NCI-H2029 (cell line): ENCODE measurements at regions not wholly inside any gene's neighbourhood (a gene's known extent, or its start where the extent isn't known, plus 50 kb on each side); places are given as distances from the start of the nearest gene placed in this dataset.
"Not testable (repeated sequence)": the region's sequence is repeated elsewhere in the genome, so short reads cannot be mapped to it uniquely, and the experiment has no call there.

Experiments
- DNase-seq: peaks from one replicate; lab custom pipeline; 2025; lab: John Stamatoyannopoulos, UW

DNA sequence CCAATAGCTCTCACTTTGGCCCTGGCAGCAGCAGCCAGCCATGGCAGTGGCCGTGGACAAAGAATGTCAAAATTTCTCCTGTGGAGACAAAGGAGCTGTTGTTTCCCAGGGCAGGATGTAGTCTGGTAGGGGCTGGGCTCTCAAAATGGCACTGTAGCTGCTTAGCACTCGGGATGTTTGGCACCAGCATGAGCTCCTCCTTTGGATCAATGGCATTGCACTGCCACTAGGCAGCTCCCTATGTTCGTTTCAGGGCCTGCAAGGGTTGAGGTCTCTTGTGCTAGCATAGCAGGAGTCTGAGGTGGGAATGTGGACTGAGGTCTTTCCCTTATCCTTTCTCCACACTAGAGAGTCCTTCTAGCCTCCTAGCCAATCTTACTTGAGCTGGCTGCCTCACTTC, 948.8 kb upstream of the FAM98A start:
- DNase-seq = no peak

DNA sequence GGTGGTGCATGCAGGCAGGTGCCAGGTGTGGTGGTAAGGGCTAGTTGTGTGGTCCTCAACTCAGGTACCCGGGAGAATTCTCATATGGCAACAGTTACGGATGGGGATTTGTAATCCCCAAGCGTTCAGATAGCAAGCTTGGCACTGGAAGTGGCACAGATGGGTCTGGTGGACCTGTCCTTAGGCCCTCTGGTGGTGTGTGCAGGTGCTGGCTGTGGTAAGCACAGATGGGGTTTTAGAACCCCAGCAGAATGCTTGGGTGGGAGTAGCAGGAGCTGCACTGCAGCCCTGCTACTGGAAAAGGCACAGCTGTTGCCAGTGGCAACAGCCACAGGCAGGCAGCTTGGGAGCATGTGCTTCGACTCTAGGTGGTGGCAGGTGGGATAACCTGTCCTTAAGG, 948.2 kb upstream of the FAM98A start:
- no peak for DNase-seq

DNA sequence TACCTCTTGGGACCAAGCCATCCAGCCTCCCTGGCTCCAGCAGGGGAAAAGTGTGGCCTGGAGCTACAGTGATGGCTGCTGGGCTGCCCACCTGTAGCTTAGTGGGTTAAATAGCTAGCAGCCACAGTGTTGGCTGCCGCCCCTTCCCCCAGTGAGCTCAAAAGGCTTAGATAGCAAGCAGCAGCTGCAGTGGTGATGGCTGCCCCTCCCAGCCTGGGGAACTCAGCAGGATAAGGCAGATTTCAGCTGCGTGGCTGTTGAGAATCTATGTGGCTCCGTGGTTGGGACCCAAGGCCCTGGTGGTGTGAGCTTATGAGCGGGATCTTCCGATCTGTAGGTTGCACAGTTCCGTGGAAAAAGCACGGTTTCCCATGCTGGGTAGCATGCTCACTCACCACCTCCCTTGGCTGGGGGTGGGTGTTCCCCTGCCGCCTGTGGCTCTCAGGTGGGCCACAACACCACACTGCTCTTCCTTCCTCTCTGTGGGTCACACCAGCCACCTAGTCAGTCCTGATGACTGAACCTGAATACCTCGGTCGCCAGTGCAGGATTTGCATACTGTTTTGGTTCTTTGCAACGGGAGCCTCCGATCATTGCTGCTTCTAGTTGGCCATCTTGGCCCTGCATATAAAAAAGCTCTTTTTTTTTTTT, 946.5 kb upstream of the FAM98A start:
- no peak for DNase-seq

DNA sequence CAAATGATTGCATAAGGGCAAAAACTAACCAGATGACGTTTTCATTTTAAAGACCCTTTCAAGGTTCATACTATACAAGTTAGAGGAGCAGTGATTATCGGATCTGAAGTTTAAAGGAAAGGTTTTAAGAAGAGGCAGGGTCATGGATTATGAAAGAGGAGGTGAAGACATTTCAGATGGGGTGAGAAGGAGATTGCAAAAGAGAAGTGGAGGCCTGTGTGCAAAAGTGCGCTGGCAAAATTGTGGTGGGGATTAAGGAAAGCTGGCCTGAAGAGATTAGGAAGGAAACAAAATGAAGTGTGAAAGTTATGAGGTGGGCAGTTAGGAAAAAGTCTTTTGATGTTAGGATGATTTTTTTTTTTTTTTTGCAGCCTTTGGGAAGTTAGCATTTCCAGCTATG, 935.7 kb upstream of the FAM98A start:
- no peak for DNase-seq

DNA sequence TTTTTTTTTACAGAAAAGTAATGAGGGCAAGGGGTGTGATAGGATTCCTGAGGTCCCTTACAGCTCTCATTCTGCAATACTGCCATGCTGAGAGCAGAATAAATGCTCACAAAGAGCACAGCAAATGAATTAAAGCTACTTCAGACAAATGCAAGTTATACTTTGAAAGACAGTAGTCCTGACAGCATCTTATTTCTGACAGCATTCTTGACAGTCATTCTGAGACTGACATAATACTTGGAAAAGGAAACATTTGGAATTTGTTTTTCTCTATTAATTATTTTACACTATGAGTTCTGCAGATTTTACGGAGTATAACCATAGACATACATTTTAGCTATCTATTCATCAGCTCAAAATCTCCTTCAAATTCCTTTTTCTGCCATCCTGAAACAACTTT, 935.2 kb upstream of the FAM98A start:
- DNase-seq = no peak

DNA sequence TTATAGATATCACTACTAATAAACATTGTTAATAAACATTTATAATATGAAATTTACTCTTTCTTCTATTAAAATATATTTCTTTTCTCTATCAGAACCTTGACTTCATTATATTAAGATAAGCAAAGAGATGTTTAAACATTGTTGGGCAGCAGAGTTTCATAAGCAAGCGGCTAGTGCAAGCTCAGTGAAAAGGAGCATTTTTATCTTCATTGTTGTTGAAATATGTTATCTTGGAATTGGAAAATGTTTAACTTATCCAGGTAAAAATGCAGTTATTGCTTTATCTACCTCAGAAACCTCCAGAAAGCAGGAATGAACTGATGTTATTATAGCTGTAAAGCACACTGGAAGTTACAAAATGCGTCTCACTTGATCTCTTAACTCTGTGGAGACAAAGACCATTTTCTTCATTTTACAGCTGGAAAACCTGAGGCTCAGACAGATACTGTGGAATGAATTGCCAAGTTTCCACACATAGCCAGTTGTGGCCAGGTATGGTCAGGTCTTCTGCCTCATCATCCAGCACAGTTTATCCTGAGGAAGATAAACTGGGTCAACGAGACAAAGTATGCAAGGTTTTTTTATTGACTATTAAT, 934.6 kb upstream of the FAM98A start:
- no peak for DNase-seq

DNA sequence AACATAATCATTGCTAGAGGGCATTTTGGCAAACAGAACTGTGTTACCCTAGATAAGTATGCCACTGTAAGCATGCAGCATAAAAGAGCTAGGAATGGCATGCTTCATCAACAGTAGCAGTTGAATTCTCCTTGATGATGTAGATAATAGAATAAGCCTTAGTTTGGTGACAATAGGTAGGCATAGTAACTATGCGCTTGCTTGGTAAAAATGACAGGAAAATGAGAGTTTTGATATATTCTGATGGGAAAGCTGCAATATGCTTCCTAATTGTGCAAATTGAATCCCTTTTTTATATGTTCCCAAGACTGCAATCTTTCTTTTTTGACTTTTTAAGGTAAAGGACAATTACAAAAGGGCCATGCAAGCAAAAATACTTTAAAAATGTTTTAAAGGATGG, 930.9 kb upstream of the FAM98A start:
- no peak for DNase-seq

DNA sequence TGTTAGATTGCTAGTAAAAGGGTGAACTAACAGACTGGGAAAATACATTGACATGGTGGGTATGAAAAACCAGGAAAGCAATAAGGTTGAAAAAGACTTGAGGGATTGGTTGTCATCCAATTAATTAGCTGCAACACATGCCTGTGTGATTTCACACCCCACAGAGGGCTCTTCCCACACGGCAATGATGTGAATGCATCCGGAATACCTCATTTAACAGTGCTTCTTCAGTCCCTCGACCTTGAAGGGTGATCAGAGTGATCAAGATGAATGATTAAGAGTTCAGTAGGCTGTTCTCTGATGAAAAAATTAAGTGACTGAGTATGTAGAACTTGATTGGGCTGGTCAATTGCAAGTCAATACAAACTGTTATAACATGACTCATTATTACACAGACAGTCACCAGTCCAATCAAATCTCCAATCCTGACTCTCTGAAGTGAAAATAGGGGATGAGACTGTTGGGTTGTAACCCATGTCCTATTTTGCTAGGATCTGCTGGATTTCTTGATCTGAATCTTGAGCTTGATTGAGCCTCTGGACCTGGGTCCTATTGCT, 924.9 kb upstream of the FAM98A start:
- DNase-seq = no peak

DNA sequence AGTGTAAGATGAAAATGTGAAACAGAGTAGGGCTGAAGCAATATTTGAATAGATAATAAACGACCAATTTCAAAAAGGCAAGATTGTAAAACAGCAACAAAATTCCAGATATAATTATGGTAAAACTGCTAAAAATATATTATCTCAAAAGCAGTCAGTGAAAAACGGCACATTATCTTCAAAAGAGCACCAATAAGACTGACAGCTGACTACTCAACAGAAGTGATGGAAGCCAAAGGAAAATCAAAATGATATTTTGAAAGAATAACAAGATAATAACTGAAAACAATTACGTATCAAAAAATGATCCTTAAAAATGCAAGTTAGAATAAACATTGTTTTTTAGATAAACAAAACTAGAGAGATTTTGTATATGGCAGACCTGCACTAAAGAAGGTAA, 920.6 kb upstream of the FAM98A start:
- no peak for DNase-seq

DNA sequence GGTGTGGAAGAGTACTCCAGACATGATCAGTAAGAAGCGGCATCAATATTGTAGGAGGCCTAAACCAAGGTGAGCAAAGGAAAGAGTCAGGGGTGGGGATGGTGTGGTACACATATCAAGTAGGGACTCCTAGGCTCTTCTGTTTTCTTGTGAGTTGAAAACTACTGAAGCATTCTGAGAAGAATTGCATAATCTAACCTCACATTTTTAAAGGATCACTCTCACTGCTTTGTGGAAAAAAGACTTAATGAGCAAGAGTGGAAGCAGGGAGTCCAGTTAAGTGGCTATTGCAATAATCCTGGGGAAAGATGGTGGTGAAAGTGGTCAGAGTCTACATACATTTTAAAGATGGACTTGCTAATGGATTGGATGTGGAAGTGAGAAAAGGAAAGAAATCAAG, 899.5 kb upstream of the FAM98A start:
- DNase-seq = no peak

DNA sequence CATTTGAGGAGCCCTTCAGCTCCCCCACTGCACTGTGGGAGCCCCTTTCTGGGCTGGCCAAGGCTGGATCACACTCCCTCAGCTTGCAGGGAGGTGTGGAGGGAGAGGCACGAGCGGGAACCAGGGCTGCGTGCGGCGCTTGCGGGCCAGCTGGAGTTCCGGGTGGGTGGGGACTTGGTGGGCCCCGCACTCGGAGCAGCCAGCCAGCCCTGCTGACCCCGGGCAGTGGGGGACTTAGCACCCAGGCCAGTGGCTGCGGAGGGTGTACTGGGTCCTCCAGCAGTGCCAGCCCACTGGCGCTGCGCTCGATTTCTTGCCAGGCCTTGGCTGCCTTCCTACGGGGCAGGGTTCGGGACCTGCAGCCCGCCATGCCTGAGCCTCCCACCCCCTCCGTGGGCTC, 895.1 kb upstream of the FAM98A start:
- DNase-seq = not testable (repeated sequence)

DNA sequence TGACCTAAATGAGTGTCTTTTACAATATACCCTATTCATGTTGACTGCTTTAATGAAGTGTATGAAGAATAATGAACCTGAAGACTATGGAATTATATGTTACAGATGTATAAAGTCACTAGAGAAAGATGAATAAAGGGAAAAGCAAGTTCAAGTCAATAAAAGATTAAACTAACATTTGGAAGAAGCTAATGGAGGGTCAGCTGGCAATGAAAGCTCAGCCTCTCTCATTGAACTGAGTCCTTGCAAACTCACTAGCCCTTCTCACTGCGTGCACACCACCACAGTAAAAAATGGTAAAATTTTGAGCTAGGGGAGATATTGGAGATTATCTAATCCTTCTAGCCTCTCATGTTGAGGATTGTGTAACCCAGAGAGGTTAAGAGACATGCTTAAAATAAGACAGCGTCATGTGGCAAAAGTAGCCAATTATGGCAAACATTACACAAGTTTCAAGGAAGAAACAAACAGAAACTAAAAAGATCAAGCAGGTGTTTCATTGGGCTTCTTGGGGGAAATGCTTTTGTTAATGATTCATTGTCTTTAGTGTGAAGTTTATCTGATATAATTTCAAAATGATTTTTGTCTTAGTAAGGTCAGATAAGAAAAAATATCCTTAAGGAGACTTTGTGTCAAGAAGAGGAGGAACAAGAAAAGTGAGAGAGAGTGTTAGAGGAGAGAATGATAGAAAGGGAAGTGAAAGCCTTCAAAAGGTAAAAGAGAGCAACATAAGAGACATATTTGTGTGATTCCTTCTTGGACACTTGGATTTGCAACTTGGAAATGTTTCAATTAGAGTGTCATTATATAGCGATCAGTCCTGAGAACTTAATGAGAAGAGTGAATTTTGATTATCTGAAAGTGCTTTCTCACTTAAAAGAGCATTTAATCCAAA, 893.7 kb upstream of the FAM98A start:
- DNase-seq = no peak

DNA sequence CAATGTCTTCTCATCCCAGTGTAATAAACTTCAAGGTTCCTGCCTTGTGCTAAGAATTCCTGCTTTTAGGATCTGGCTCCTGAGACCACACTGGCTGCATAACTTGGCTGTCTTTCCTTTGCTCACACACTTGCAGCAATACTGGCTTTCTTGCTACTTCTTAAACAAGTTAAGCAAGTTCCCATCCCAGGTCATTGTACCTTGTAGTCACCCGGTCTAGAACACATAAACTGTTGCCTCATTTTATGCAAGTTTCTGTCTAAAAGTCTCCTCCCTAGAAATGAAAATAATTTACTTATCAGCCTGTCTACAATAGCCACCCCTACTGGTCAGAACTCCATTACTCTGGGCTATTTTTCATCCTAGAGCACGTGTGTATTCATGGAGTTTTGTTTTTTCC, 887.9 kb upstream of the FAM98A start:
- no peak for DNase-seq

DNA sequence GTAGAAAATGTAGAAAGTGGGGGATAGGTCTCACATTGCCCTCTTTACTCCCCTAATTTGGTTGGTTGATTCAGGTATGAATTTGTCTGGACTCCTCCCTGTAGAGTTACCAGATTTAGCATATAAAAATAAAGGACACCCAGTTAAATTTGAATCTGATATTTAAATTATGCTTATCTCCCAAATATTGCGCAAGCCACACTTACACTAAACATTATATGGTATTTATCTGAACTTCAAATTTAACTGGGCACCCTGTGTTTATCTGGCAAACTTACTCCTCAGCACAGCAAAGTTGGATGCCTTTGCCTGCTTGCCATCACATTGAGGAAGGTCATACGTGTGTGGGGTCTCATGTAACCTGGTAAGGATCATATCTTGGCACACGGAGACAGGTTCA, 882.4 kb upstream of the FAM98A start:
- no peak for DNase-seq

DNA sequence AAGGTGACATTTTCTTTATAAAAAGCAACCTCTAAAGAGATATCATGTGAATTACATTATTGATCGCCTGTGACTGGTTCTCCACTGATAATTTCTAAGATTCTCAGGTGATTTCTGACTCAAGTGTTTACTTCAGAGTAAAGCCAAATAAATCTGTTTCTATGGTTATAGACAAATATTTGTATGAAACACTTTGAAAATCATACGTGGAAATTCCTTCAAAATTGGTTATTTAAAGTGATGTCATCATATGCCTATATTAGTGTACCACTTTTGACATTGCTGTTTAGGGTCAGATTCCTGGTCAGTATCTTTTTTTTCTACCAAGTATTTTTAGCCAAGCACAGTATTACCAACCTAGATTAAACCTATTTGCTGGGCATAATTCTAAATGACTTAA, 881.3 kb upstream of the FAM98A start:
- DNase-seq = no peak

DNA sequence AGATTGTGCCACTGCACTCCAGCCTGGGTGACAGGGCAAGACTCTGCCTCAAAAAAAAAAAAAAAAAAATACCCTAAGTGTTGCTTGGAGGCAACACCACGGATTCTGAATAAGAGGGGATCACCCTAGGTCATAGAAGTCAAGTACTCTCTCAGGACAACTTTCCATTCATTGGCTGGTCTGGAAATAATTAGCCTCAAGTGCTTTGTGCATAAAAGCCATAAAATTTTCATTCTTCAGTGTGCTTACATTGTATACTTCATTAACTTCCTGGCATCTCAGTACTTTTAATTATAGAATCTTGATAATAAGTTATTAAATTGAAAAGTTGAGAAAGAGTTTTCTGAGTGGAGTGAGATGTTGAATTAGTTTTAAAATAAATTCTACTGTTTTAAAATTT, 876.1 kb upstream of the FAM98A start:
- no peak for DNase-seq

DNA sequence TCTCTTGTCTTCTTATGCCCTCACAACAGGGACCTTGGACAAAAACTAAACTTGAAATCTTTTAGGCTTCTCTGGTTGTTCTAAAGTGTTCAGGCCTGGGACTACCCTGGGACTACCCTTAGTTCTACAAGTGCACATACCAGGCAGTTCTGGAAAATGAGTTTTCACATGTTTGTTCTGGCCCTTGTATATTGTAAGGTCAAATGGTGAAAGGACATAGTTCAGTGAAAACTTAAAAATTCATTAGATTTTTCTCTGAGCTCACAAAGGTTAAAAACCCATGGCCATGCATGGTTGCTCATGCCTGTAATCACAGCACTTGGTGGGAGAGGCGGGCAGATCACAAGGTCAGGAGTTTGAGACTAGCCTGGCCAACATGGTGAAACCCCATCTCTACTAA, 875.5 kb upstream of the FAM98A start:
- no peak for DNase-seq

DNA sequence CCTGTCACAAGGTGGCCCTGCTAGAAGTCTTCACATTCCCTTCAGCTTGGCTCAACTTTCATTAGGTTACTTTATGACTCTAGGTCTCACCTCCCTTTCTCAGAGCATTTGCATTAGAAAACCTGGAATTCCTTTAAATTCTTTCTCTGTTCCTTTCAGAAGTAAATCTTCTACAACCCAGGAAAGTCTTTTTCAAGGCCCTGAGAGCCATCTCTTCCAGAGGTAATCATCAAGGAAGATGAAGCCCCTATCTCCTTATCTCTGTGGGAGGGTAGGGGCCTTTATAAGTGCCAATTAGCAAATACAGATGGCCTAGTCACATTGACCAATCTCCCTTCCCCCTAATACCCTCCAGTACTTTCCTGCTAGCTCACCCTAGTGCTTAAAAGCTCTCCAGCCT, 848.0 kb upstream of the FAM98A start:
- no peak for DNase-seq

DNA sequence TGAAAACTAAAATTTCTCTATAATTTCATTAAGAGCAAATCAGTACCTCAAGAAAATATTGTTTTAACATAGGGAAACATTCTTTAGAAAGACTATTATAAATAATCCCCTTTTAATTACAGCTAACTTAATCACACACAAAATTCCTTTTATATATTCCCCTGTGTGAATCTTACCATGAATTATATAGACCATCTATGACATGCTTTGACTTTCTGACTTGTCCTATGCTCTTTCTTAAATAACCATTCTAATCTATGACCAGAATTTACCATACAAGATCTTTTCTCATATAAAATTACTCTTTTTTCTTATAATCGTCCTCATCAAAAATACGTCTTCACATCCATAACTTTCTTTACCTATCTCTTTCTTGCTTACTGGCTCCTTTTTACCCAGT, 824.2 kb upstream of the FAM98A start:
- DNase-seq = no peak

DNA sequence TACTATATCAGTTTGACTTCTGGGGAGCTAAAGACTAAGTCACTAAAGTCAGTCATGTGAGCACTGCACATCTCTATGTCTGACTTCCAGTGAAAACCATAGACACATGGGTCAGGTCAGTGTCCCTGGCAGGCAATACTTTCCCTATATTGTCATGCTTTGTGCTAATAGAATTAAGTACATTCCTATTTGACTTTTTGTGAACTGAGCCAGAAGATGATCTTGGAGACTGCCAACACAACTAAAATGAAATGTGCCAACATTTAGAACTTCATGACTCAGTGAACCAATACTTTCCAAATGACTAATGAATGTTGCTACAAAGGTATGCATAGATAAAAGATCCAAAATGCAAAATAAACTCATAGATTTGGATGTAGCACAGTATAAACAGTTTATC, 820.8 kb upstream of the FAM98A start:
- no peak for DNase-seq

DNA sequence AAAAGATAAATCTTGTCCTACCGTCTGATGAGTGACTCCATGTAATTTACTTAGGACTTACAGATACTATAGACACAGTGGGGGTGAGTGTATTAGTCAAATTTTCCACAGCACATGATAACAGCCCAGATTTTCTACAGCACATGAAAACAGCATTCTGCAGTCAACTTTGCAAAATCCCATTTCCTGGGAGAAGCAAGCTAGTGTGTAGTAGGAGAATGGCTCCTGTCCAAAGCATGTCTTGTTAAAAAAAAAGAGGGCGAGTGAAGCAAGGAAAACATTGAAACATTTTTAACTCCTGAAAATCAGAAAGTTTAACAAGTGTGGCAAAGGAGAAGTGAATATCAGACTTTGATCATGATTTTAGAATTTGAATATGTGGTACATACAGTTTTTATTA, 817.8 kb upstream of the FAM98A start:
- no peak for DNase-seq

DNA sequence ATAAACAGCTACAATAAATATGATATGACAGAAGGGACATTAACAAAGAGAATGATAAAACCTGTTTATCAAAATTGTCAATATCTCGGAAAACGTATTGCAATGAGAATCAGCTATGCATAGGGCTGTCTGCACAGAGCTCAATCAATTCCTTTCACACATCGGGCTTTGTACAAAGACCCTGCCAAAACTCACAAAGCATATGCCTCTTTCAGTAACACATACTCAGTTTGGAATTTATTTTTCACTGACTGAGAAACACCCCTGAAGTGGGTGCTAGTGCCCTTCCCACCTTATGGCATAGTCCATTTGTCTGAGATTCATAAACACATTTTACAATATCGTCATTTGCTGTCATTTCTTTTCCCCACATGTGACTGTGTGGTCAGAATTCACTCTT, 815.8 kb upstream of the FAM98A start:
- DNase-seq = no peak

DNA sequence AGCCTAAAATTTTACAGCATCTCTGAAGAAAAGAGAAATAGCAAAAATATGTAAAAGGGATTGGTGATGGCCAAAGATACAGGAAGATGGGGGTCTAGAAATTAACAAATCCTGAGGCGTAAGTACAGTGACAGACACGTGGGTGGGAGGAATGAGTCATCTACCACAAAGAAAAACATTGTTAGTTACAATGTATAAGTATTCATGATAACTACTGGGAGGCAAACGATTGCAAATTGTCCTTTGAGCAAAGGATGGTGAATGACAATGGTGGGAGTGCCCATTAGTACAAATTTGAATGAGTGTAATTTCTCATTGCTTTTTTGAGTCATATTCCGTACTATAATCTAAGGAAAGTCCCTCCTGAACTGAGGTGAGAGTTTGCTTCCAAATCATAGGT, 809.0 kb upstream of the FAM98A start:
- no peak for DNase-seq
